ENCODE measurements at regions not wholly inside any gene's neighbourhood (a gene's known extent, or its start where the extent isn't known, plus 50 kb on each side); places are given as distances from the start of the nearest gene placed in this dataset.
"Not testable (repeated sequence)": the region's sequence is repeated elsewhere in the genome, so short reads cannot be mapped to it uniquely, and the experiment has no call there.

GRCh38 chr13:50267917-50268316 lies 252.7 kb downstream of the KCNRG start:
- peak; percentile 5 for DNase-seq (ENCODE audit: low read depth, low spot score)

- no peak for DNase-seq (ENCODE audit: low read depth, low spot score)
These were observed 253.3 kb downstream of the KCNRG start for GRCh38 chr13:50268500-50268899.

GRCh38 chr13:50274181-50274580 lies 258.9 kb downstream of the KCNRG start:
- DNase-seq (ENCODE audit: low read depth, low spot score) = no peak

GRCh38 chr13:50275392-50276063 lies 260.3 kb downstream of the KCNRG start:
- DNase-seq (ENCODE audit: low read depth, low spot score) = no peak

GRCh38 chr13:50276550-50276949 lies 261.3 kb downstream of the KCNRG start:
- no peak for DNase-seq (ENCODE audit: low read depth, low spot score)

GRCh38 chr13:50277127-50277526 lies 261.9 kb downstream of the KCNRG start:
- DNase-seq (ENCODE audit: low read depth, low spot score) = no peak

GRCh38 chr13:50277906-50278305 lies 262.7 kb downstream of the KCNRG start:
- DNase-seq (ENCODE audit: low read depth, low spot score) = no peak

- DNase-seq (ENCODE audit: low read depth, low spot score) = no peak
These were observed 265.2 kb downstream of the KCNRG start for GRCh38 chr13:50280441-50280937.

GRCh38 chr13:50282016-50282415 lies 266.8 kb downstream of the KCNRG start:
- DNase-seq (ENCODE audit: low read depth, low spot score) = no peak

GRCh38 chr13:50283017-50283416 lies 267.8 kb downstream of the KCNRG start:
- DNase-seq (ENCODE audit: low read depth, low spot score) = no peak

- DNase-seq (ENCODE audit: low read depth, low spot score) = no peak
These were observed 269.3 kb downstream of the KCNRG start for GRCh38 chr13:50284540-50284939.

GRCh38 chr13:50285283-50285682 lies 270.0 kb downstream of the KCNRG start:
- DNase-seq (ENCODE audit: low read depth, low spot score) = no peak

- no peak for DNase-seq (ENCODE audit: low read depth, low spot score)
These were observed 271.1 kb downstream of the KCNRG start for GRCh38 chr13:50286324-50286723.

GRCh38 chr13:50290186-50290585 lies 274.9 kb downstream of the KCNRG start:
- DNase-seq (ENCODE audit: low read depth, low spot score) = no peak

GRCh38 chr13:50291611-50292010 lies 276.4 kb downstream of the KCNRG start:
- no peak for DNase-seq (ENCODE audit: low read depth, low spot score)

GRCh38 chr13:50292081-50292480 lies 276.8 kb downstream of the KCNRG start:
- no peak for DNase-seq (ENCODE audit: low read depth, low spot score)

- not testable (repeated sequence) for DNase-seq (ENCODE audit: low read depth, low spot score)
These were observed 279.2 kb downstream of the KCNRG start for GRCh38 chr13:50294425-50294824.

- peak; percentile 73 for DNase-seq (ENCODE audit: low read depth, low spot score)
These were observed 284.5 kb downstream of the KCNRG start for GRCh38 chr13:50299546-50300249.

GRCh38 chr13:50303963-50304721 lies 288.9 kb downstream of the KCNRG start:
- no peak for DNase-seq (ENCODE audit: low read depth, low spot score)

GRCh38 chr13:50306156-50306555 lies 290.9 kb downstream of the KCNRG start:
- no peak for DNase-seq (ENCODE audit: low read depth, low spot score)

GRCh38 chr13:50309318-50309717 lies 294.1 kb downstream of the KCNRG start:
- DNase-seq (ENCODE audit: low read depth, low spot score) = no peak

- no peak for DNase-seq (ENCODE audit: low read depth, low spot score)
These were observed 294.8 kb downstream of the KCNRG start for GRCh38 chr13:50309882-50310594.

Measured in astrocyte of the hippocampus (primary cell).